NCI-H82 treated with DMSO at 0.1 percent for 48 hours (cell line): ENCODE measurements at regions not wholly inside any gene's neighbourhood (a gene's known extent, or its start where the extent isn't known, plus 50 kb on each side); places are given as distances from the start of the nearest gene placed in this dataset.

ENCODE experiments used
- DNase-seq: peaks from one replicate; lab custom pipeline; 2025; ENCODE audit not compliant: unreplicated experiment; lab: John Stamatoyannopoulos, UW

- DNase-seq, result no peak
Measured at GRCh38 chr3:194279101-194279500, 72.0 kb downstream of the CPN2 start.

GRCh38 chr3:194279701-194280360 is 71.3 kb downstream of the CPN2 start:
- no peak for DNase-seq

- DNase-seq, result no peak
Measured at GRCh38 chr3:194280777-194281176, 70.4 kb downstream of the CPN2 start.

GRCh38 chr3:194281306-194281705 is 69.8 kb downstream of the CPN2 start:
- DNase-seq, result no peak

GRCh38 chr3:194281766-194282165 is 69.4 kb downstream of the CPN2 start:
- no peak for DNase-seq

GRCh38 chr3:194282436-194283122 is 68.5 kb downstream of the CPN2 start:
- DNase-seq, result no peak

- no peak for DNase-seq
Measured at GRCh38 chr3:194283221-194284006, 67.7 kb downstream of the CPN2 start.

GRCh38 chr3:194284351-194284750 is 66.8 kb downstream of the CPN2 start:
- DNase-seq, result no peak

- DNase-seq, result no peak
Measured at GRCh38 chr3:194285024-194285849, 65.9 kb downstream of the CPN2 start.

- DNase-seq, result no peak
Measured at GRCh38 chr3:194285850-194286197, 65.3 kb downstream of the CPN2 start.

- DNase-seq, result peak; percentile 64
Measured at GRCh38 chr3:194286375-194287146, 64.6 kb downstream of the CPN2 start.

GRCh38 chr3:194287374-194287773 is 63.8 kb downstream of the CPN2 start:
- DNase-seq, result no peak

- DNase-seq, result no peak
Measured at GRCh38 chr3:194287977-194288706, 63.0 kb downstream of the CPN2 start.
